A673 (cell line): ENCODE measurements at regions not wholly inside any gene's neighbourhood (a gene's known extent, or its start where the extent isn't known, plus 50 kb on each side); places are given as distances from the start of the nearest gene placed in this dataset.

Experiments used
- EZH2 ChIP-seq: fragments of 200-600 bp; sonication (generic); IDR thresholded peaks from 2 replicates; pipeline ENCODE4 v1.6.1; 2017; ENCODE audit warnings: borderline replicate concordance, low read depth, mild to moderate bottlenecking, mixed read lengths, antibody characterized with exemption, low read length; ENCODE audit not compliant: poor library complexity, severe bottlenecking
- TF ChIP-seq, protein P1 (sequence below): fragments of 300-800, 200-600 bp; sonication (generic); conservative IDR thresholded peaks from 2 replicates; pipeline ENCODE4 v1.5.1; 2017; ENCODE audit warnings: low read depth, mild to moderate bottlenecking, antibody characterized with exemption, low read length, moderate library complexity, mixed read lengths

DNA sequence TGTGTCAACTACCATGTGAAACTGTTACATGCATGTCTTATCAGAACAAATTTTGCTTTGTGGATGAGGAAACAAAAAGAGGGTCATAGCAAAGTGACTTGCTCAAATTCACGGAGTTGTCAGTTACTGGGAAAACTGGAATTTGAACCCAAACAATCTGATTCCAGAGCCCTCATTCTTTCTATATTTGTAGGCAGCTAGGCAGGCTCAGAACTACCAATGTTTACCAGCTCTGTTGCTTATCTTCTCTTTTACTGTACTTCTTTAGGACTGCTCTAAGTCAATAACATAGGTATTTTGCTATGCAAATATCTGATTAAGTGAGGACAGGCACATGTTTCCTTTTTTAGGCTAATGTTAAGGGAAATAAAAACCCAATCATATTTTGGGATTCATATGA, 450.5 kb downstream of the ZPLD1 start:
- TF ChIP-seq, protein P1, sequence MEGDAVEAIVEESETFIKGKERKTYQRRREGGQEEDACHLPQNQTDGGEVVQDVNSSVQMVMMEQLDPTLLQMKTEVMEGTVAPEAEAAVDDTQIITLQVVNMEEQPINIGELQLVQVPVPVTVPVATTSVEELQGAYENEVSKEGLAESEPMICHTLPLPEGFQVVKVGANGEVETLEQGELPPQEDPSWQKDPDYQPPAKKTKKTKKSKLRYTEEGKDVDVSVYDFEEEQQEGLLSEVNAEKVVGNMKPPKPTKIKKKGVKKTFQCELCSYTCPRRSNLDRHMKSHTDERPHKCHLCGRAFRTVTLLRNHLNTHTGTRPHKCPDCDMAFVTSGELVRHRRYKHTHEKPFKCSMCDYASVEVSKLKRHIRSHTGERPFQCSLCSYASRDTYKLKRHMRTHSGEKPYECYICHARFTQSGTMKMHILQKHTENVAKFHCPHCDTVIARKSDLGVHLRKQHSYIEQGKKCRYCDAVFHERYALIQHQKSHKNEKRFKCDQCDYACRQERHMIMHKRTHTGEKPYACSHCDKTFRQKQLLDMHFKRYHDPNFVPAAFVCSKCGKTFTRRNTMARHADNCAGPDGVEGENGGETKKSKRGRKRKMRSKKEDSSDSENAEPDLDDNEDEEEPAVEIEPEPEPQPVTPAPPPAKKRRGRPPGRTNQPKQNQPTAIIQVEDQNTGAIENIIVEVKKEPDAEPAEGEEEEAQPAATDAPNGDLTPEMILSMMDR, result no peak
- TF ChIP-seq EZH2, result no peak
